ENCODE measurements at regions not wholly inside any gene's neighbourhood (a gene's known extent, or its start where the extent isn't known, plus 50 kb on each side); places are given as distances from the start of the nearest gene placed in this dataset.

- DNase-seq (ENCODE audit: low read depth): no peak
- TF ChIP-seq CTCF (IDR thresholded peaks at IDR 0.05; ENCODE audit: low read depth, low read length, missing control alignments): no peak
These were observed 380.1 kb downstream of the THBS2 start for GRCh38 chr6:168873278-168874190.

GRCh38 chr6:168871642-168872315 is 381.9 kb downstream of the THBS2 start:
- no peak for TF ChIP-seq CTCF (IDR thresholded peaks at IDR 0.05; ENCODE audit: low read depth, low read length, missing control alignments)
- no peak overlapping the region for H3K4me3 ChIP-seq (ENCODE audit: low read depth, low read length)
- no peak for DNase-seq (ENCODE audit: low read depth)

More at GRCh38 chr6:168873278-168874190, 380.1 kb downstream of the THBS2 start:
- no peak overlapping the region for H3K4me3 ChIP-seq (ENCODE audit: low read depth, low read length)

- H3K4me3 ChIP-seq (ENCODE audit: low read depth, low read length): no peak overlapping the region
- TF ChIP-seq CTCF (IDR thresholded peaks at IDR 0.05; ENCODE audit: low read depth, low read length, missing control alignments): no peak
- no peak for DNase-seq (ENCODE audit: low read depth)
These were observed 382.7 kb downstream of the THBS2 start for GRCh38 chr6:168870982-168871381.

GRCh38 chr6:168867247-168868102 is 386.2 kb downstream of the THBS2 start:
- H3K4me3 ChIP-seq (ENCODE audit: low read depth, low read length): no peak overlapping the region
- TF ChIP-seq CTCF (IDR thresholded peaks at IDR 0.05; ENCODE audit: low read depth, low read length, missing control alignments): no peak
- no peak for DNase-seq (ENCODE audit: low read depth)

- TF ChIP-seq CTCF (IDR thresholded peaks at IDR 0.05; ENCODE audit: low read depth, low read length, missing control alignments): no peak
- no peak for DNase-seq (ENCODE audit: low read depth)
- no peak overlapping the region for H3K4me3 ChIP-seq (ENCODE audit: low read depth, low read length)
These were observed 387.1 kb downstream of the THBS2 start for GRCh38 chr6:168866534-168866933.

GRCh38 chr6:168865522-168865921 is 388.1 kb downstream of the THBS2 start:
- TF ChIP-seq CTCF (IDR thresholded peaks at IDR 0.05; ENCODE audit: low read depth, low read length, missing control alignments): no peak
- no peak overlapping the region for H3K4me3 ChIP-seq (ENCODE audit: low read depth, low read length)
- no peak for DNase-seq (ENCODE audit: low read depth)
